ENCODE measurements at regions not wholly inside any gene's neighbourhood (a gene's known extent, or its start where the extent isn't known, plus 50 kb on each side); places are given as distances from the start of the nearest gene placed in this dataset.

- H3K27ac ChIP-seq, result no peak overlapping the region
- H3K36me3 ChIP-seq, result no peaks in the 10 kb centered on the region
- no peaks in the 10 kb centered on the region for H3K4me1 ChIP-seq
- no peak for DNase-seq
- no peaks in the 10 kb centered on the region for H3K27me3 ChIP-seq
- no peak overlapping the region for H3K4me3 ChIP-seq
- H3K9me3 ChIP-seq (replicated peaks), result no peaks in the 10 kb centered on the region
Measured at GRCh38 chr3:88947013-88947412, 160.4 kb upstream of the EPHA3 start.

- no peaks in the 10 kb centered on the region for H3K36me3 ChIP-seq
- no peaks in the 10 kb centered on the region for H3K4me1 ChIP-seq
- no peak overlapping the region for H3K4me3 ChIP-seq
- no peaks in the 10 kb centered on the region for H3K27me3 ChIP-seq
- H3K9me3 ChIP-seq (replicated peaks), result no peaks in the 10 kb centered on the region
- DNase-seq, result no peak
- no peak overlapping the region for H3K27ac ChIP-seq
Measured at GRCh38 chr3:88954853-88955252, 152.6 kb upstream of the EPHA3 start.

DNA sequence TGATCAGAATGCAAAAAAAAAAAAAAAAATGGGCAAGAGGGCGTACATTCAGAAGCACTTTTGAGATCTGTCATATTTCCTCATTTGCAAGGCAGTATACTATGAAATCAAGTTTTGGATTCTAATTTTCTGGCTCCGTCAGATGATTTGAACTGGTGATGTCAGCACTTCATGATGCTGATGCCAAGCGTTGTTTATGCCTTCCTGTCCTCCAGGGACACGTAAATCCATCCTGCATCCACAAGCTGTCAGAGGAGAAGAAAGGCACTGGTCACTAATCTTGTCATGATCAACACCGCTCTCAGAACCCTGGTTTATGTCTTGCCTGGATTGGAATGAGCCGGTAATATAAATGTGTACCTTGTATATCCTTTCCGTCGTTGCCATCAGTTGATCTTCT lies 152.1 kb upstream of the EPHA3 start:
- H3K27ac ChIP-seq, result no peak overlapping the region
- H3K27me3 ChIP-seq, result no peaks in the 10 kb centered on the region
- H3K36me3 ChIP-seq, result no peaks in the 10 kb centered on the region
- DNase-seq, result no peak
- H3K4me1 ChIP-seq, result no peaks in the 10 kb centered on the region
- no peak overlapping the region for H3K4me3 ChIP-seq
- no peaks in the 10 kb centered on the region for H3K9me3 ChIP-seq (replicated peaks)

GRCh38 chr3:88957711-88958439 lies 149.5 kb upstream of the EPHA3 start:
- Histone ChIP-seq H3K4me3 (no peak overlapping the region), H3K27ac (no peak overlapping the region), H3K4me1 (no peaks in the 10 kb centered on the region), H3K27me3 (no peaks in the 10 kb centered on the region), H3K36me3 (no peaks in the 10 kb centered on the region), H3K9me3 (replicated peaks) (no peaks in the 10 kb centered on the region)
- no peak for DNase-seq

DNA sequence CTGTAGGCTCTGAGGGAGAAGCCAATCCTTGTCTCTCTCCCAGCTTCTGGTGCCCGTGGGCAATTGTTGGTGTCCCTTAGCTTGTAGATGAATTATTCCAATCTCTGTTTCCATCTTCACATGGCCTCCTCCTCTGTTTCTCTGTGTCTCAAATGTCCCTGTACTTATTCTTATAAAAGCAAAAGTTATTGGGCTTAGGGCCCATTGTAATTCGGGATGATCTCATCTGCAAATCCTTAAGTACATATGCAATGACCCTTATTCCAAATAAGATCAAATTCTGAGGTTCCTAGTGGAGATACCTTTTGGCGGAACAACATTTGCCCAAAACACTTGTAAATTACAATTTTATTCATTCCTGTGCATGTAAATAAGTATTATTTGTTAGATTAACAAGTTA lies 147.4 kb upstream of the EPHA3 start:
- no peak for DNase-seq
- H3K36me3 ChIP-seq, result no peaks in the 10 kb centered on the region
- no peaks in the 10 kb centered on the region for H3K4me1 ChIP-seq
- H3K4me3 ChIP-seq, result no peak overlapping the region
- H3K27ac ChIP-seq, result no peak overlapping the region
- no peaks in the 10 kb centered on the region for H3K9me3 ChIP-seq (replicated peaks)
- no peaks in the 10 kb centered on the region for H3K27me3 ChIP-seq

DNA sequence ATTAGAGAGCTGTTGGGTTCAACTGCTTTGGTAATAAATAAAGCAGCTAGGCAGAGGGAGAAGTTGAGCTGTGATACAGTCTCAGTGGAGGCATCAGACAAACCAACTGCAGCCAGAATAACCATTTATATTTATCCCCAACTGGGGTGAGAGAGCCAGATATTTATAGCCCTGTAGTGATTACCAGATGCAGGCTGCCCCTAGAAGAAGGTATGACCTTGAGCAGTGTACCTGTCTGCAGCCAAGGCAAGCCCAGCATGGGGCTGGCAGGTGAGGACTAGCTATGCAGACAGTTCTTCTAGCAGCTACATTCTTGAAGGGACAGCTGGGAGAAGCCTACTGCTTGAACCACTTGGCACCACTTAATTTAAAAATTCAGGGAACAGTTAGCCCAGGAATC lies 144.4 kb upstream of the EPHA3 start:
- Histone ChIP-seq H3K4me3 (no peak overlapping the region), H3K27ac (no peak overlapping the region), H3K4me1 (no peaks in the 10 kb centered on the region), H3K27me3 (no peaks in the 10 kb centered on the region), H3K36me3 (no peaks in the 10 kb centered on the region), H3K9me3 (replicated peaks) (no peaks in the 10 kb centered on the region)
- no peak for DNase-seq

- H3K36me3 ChIP-seq, result no peaks in the 10 kb centered on the region
- H3K27ac ChIP-seq, result no peak overlapping the region
- no peaks in the 10 kb centered on the region for H3K4me1 ChIP-seq
- H3K27me3 ChIP-seq, result no peaks in the 10 kb centered on the region
- DNase-seq, result no peak
- H3K4me3 ChIP-seq, result no peak overlapping the region
- no peaks in the 10 kb centered on the region for H3K9me3 ChIP-seq (replicated peaks)
Measured at GRCh38 chr3:88979760-88980159, 127.7 kb upstream of the EPHA3 start.

GRCh38 chr3:88983458-88983857 lies 124.0 kb upstream of the EPHA3 start:
- Histone ChIP-seq H3K27ac (no peak overlapping the region), H3K4me1 (no peaks in the 10 kb centered on the region), H3K27me3 (no peaks in the 10 kb centered on the region), H3K4me3 (no peak overlapping the region), H3K36me3 (no peaks in the 10 kb centered on the region), H3K9me3 (replicated peaks) (no peaks in the 10 kb centered on the region)
- no peak for DNase-seq

GRCh38 chr3:88984256-88984655 lies 123.2 kb upstream of the EPHA3 start:
- no peak for DNase-seq
- Histone ChIP-seq H3K9me3 (replicated peaks) (no peaks in the 10 kb centered on the region), H3K36me3 (no peaks in the 10 kb centered on the region), H3K4me3 (no peak overlapping the region), H3K4me1 (no peaks in the 10 kb centered on the region), H3K27me3 (no peaks in the 10 kb centered on the region), H3K27ac (no peak overlapping the region)

DNA sequence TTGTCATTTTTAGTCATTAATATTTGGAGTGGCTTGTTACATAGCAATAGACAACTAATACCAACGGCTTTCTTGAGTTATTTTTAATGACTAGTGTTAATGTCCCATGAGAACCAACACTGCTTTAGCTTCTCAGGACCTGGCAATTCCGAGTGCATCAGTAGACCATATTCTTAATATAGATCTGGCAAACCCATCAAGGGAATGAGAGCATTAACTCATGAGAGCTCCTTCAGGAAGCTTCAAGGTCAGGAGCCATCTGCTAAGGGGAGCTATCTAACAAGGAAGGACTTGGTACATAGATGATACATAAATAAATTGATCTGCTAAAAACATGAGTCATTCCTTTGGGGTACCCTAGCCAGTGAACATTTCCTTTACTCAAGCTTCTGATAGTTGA lies 122.6 kb upstream of the EPHA3 start:
- no peaks in the 10 kb centered on the region for H3K4me1 ChIP-seq
- H3K27me3 ChIP-seq, result no peaks in the 10 kb centered on the region
- H3K27ac ChIP-seq, result no peak overlapping the region
- no peaks in the 10 kb centered on the region for H3K9me3 ChIP-seq (replicated peaks)
- H3K36me3 ChIP-seq, result no peaks in the 10 kb centered on the region
- H3K4me3 ChIP-seq, result no peak overlapping the region
- no peak for DNase-seq

DNA sequence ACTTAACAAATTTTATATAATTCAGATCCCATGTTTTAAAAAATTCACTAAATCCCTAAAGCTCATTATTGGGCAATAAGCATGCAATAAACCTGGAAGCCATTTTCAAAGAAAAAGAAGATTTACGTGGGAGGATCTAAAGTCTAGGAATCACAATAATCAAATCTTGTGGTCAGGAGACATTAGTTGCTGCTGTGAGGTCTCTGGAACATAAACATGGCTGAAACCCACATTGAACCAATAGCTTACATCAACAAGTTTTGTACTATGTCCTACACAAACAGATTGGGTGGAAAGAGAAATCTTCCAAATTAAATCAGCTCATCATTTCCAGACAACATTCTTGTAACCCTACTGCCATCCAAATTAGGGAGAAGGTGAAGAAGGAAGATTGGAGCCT lies 121.9 kb upstream of the EPHA3 start:
- Histone ChIP-seq H3K27ac (no peak overlapping the region), H3K4me3 (no peak overlapping the region), H3K36me3 (no peaks in the 10 kb centered on the region), H3K4me1 (no peaks in the 10 kb centered on the region), H3K27me3 (no peaks in the 10 kb centered on the region), H3K9me3 (replicated peaks) (no peaks in the 10 kb centered on the region)
- DNase-seq, result no peak

- no peaks in the 10 kb centered on the region for H3K27me3 ChIP-seq
- no peak overlapping the region for H3K4me3 ChIP-seq
- no peaks in the 10 kb centered on the region for H3K9me3 ChIP-seq (replicated peaks)
- H3K36me3 ChIP-seq, result no peaks in the 10 kb centered on the region
- no peaks in the 10 kb centered on the region for H3K4me1 ChIP-seq
- H3K27ac ChIP-seq, result no peak overlapping the region
- no peak for DNase-seq
Measured at GRCh38 chr3:88986834-88987233, 120.6 kb upstream of the EPHA3 start.

DNA sequence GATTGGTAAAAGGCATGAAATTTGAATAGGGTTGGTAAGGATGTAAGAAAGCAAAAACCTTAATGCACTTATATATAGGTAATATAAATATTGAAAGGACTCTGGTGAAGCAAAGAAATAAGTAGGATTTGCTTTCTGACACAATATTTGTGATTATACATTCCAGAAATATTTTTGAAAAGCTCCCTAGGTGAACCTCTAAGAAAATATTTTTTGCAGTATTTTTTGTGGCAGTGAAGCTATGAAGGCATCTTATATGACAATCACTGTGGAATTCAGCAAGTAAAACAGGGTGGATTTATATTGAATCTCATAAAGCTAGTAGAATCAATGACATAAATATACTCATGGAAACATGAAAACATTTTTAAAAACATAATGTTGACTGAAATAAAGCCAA lies 119.6 kb upstream of the EPHA3 start:
- no peaks in the 10 kb centered on the region for H3K9me3 ChIP-seq (replicated peaks)
- no peaks in the 10 kb centered on the region for H3K27me3 ChIP-seq
- no peaks in the 10 kb centered on the region for H3K36me3 ChIP-seq
- no peak overlapping the region for H3K4me3 ChIP-seq
- no peak overlapping the region for H3K27ac ChIP-seq
- no peaks in the 10 kb centered on the region for H3K4me1 ChIP-seq
- no peak for DNase-seq

DNA sequence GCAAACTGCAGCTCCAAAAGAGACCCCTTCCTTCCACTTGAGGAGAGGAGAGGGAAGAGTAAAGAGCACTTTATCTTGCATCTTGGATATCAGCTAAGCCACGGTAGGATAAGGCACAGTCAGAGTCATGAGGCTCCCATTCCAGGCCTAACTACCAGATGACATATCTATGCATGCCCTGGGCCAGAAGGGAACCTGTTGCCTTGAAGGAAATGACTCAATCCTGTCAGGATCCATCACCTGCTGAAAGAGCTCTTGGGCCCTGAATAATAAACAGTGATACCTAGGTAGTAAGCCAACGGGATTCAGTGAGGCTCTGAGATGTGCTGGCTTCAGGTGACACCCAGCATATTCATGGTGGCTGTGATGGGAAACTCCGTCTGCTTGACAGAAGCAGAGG lies 118.5 kb upstream of the EPHA3 start:
- Histone ChIP-seq H3K27me3 (no peaks in the 10 kb centered on the region), H3K9me3 (replicated peaks) (no peaks in the 10 kb centered on the region), H3K36me3 (no peaks in the 10 kb centered on the region), H3K4me1 (no peaks in the 10 kb centered on the region), H3K4me3 (no peak overlapping the region), H3K27ac (no peak overlapping the region)
- no peak for DNase-seq

DNA sequence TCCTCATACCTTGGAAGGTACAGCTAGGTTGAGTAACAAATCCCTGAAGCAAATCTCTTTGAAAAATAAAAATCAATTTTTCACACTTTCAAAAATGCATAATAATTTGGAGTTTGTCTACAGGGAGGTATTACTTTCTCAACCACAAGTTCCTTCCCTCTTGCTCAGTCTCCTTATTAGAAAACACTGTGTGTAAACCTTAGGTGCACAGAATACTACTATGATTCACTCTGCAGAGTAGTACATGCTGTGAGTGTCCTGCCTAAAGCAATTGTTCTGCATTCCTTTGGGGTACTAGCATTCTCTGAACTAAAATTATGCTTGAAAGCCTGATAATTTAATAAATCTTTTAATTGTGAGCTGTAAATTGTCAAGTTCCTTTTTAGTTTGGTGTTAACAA lies 115.9 kb upstream of the EPHA3 start:
- Histone ChIP-seq H3K4me3 (no peak overlapping the region), H3K4me1 (no peaks in the 10 kb centered on the region), H3K27ac (no peak overlapping the region), H3K27me3 (no peaks in the 10 kb centered on the region), H3K9me3 (replicated peaks) (no peaks in the 10 kb centered on the region), H3K36me3 (no peaks in the 10 kb centered on the region)
- DNase-seq, result no peak

GRCh38 chr3:88996691-88997090 lies 110.7 kb upstream of the EPHA3 start:
- Histone ChIP-seq H3K9me3 (replicated peaks) (no peaks in the 10 kb centered on the region), H3K27ac (no peak overlapping the region), H3K27me3 (no peaks in the 10 kb centered on the region), H3K4me3 (no peak overlapping the region), H3K4me1 (no peaks in the 10 kb centered on the region), H3K36me3 (no peaks in the 10 kb centered on the region)
- DNase-seq, result no peak
